Panc1 (cell line): ENCODE measurements at regions not wholly inside any gene's neighbourhood (a gene's known extent, or its start where the extent isn't known, plus 50 kb on each side); places are given as distances from the start of the nearest gene placed in this dataset.

Source experiments
- ATAC-seq: fragments of 200-7000 bp; cut with Tn5 transposase; 2 replicates; pipeline ENCODE4 v1.9.1; 2020; ENCODE audit warnings: mild to moderate bottlenecking, moderate library complexity
- BruUV-seq: library from RNA; stranded (reverse); fragments of 400-500 nt; replicated peaks from 2 replicates; lab custom pipeline; 2021; lab: Mats Ljungman, UMichigan
- CTCF ChIA-PET: fragments of 300-600 bp; sonication (Branson Sonifier 250); formaldehyde crosslinking; loops from one replicate; lab custom pipeline; 2022; ENCODE audit warnings: antibody characterized with exemption; lab: Charles Lee
- POLR2A ChIA-PET: fragments of 300-600 bp; sonication (Branson Sonifier 250); formaldehyde crosslinking; loops from one replicate; lab custom pipeline; 2022; ENCODE audit warnings: antibody characterized with exemption; lab: Charles Lee
- DNase-seq: peaks from one replicate; pipeline ENCODE4 v3.0.0-alpha.2; 2010; ENCODE audit warnings: low read depth, low spot score
- H3K27ac ChIP-seq: 2 replicates; pipeline ENCODE4 v1.5.1; 2011; ENCODE audit warnings: mild to moderate bottlenecking, low read length, inconsistent platforms
- H3K27me3 ChIP-seq: fragments of 200-500 bp; sonication (Bioruptor generic); 2 replicates; pipeline ENCODE4 v1.6.0; 2014; ENCODE audit warnings: low read length, inconsistent platforms; ENCODE audit not compliant: control insufficient read depth, insufficient read depth
- H3K36me3 ChIP-seq: fragments of 200-500 bp; sonication (Bioruptor generic); 2 replicates; pipeline ENCODE4 v1.5.1; 2014; ENCODE audit warnings: inconsistent platforms, mild to moderate bottlenecking, low read length, moderate library complexity; ENCODE audit not compliant: control insufficient read depth, insufficient read depth
- H3K4me1 ChIP-seq: 2 replicates; pipeline ENCODE4 v1.5.1; 2011; ENCODE audit warnings: inconsistent platforms, mild to moderate bottlenecking, low read length, moderate library complexity; ENCODE audit not compliant: control insufficient read depth, insufficient read depth
- H3K4me3 ChIP-seq, 2 experiments: 2 replicates each; pipeline ENCODE4 v1.5.1; 2011 to 2012; ENCODE audit warnings: low read depth in 2 of 2, low read length in 2 of 2, mild to moderate bottlenecking in 2 of 2, inconsistent platforms in 1 of 2, moderate library complexity in 1 of 2
- H3K9me3 ChIP-seq: fragments of 200-500 bp; sonication (Bioruptor generic); 2 replicates; pipeline ENCODE4 v1.5.1; 2014; ENCODE audit warnings: low read depth, mild to moderate bottlenecking, inconsistent platforms, low read length, moderate library complexity; ENCODE audit not compliant: control insufficient read depth, insufficient read depth
- POLR2AphosphoS5 ChIP-seq: IDR thresholded peaks from 2 replicates; pipeline ENCODE4 v1.6.1; 2012; ENCODE audit warnings: mild to moderate bottlenecking, low read depth, low read length, moderate library complexity
- REST ChIP-seq, 2 experiments: IDR thresholded peaks; 2 replicates each; pipeline ENCODE4 v1.6.1; 2011 to 2012; ENCODE audit warnings: low read depth in 2 of 2, control low read depth in 1 of 2, low read length in 1 of 2, mild to moderate bottlenecking in 1 of 2, moderate library complexity in 1 of 2; ENCODE audit not compliant: insufficient read depth in 1 of 2
- SIN3A ChIP-seq: IDR thresholded peaks from 2 replicates; pipeline ENCODE4 v1.6.1; 2012; ENCODE audit warnings: low read depth, mild to moderate bottlenecking, low read length, moderate library complexity, borderline replicate concordance; ENCODE audit not compliant: insufficient read depth
- TCF7L2 ChIP-seq: IDR thresholded peaks from 2 replicates; pipeline ENCODE4 v1.6.1; 2011; ENCODE audit warnings: mild to moderate bottlenecking, low read depth, low read length, inconsistent platforms
- in situ Hi-C: cut with HindIII; loops from 2 replicates; pipeline ENCODE4 v1.10.0; 2016; ENCODE audit warnings: low sequenced_read_pairs, low pct_unique_long_range_greater_than_20kb
- intact Hi-C: fragments of 100-400 bp; cut with micrococcal nuclease; formaldehyde crosslinking; loops from one replicate; pipeline ENCODE4 v1.10.0; 2022; ENCODE audit not compliant: unreplicated experiment
- TF ChIP-seq, protein P1 (sequence below): fragments of 450-650 bp; IDR thresholded peaks from 2 replicates; pipeline ENCODE4 v1.5.1; 2017; ENCODE audit warnings: mild to moderate bottlenecking

GRCh38 chr2:221077799-221078198 lies 494.3 kb downstream of the EPHA4 start:
- TF ChIP-seq POLR2AphosphoS5 (no peak), SIN3A (no peak), TCF7L2 (no peak), REST (IDR thresholded peaks at IDR 0.05; ENCODE audit: insufficient read depth in 1 of 2, low read depth in 2 of 2, low read length in 1 of 2) (no peak)
- TF ChIP-seq, protein P1, sequence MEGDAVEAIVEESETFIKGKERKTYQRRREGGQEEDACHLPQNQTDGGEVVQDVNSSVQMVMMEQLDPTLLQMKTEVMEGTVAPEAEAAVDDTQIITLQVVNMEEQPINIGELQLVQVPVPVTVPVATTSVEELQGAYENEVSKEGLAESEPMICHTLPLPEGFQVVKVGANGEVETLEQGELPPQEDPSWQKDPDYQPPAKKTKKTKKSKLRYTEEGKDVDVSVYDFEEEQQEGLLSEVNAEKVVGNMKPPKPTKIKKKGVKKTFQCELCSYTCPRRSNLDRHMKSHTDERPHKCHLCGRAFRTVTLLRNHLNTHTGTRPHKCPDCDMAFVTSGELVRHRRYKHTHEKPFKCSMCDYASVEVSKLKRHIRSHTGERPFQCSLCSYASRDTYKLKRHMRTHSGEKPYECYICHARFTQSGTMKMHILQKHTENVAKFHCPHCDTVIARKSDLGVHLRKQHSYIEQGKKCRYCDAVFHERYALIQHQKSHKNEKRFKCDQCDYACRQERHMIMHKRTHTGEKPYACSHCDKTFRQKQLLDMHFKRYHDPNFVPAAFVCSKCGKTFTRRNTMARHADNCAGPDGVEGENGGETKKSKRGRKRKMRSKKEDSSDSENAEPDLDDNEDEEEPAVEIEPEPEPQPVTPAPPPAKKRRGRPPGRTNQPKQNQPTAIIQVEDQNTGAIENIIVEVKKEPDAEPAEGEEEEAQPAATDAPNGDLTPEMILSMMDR = no peak
- H3K4me1 ChIP-seq = no peaks in the 10 kb centered on the region
- H3K36me3 ChIP-seq = no peaks in the 10 kb centered on the region
- ChIA-PET POLR2A (no interaction called here), CTCF (no interaction called here)
- H3K27me3 ChIP-seq = no peaks in the 10 kb centered on the region
- in situ Hi-C loops = no loop called here
- no TSS peak for BruUV-seq
- no peak for DNase-seq
- H3K9me3 ChIP-seq = no peaks in the 10 kb centered on the region
- intact Hi-C loops = no loop called here
- no peak overlapping the region for H3K4me3 ChIP-seq
- no peak for ATAC-seq
- H3K27ac ChIP-seq = no peak overlapping the region

GRCh38 chr2:221085341-221085900 lies 486.7 kb downstream of the EPHA4 start:
- no peak for ATAC-seq
- BruUV-seq = no TSS peak
- in situ Hi-C loops = no loop called here

More at GRCh38 chr2:221085341-221085900, 486.7 kb downstream of the EPHA4 start:
- no peak overlapping the region for H3K4me3 ChIP-seq
- H3K27me3 ChIP-seq = no peaks in the 10 kb centered on the region
- ChIA-PET CTCF (no interaction called here), POLR2A (no interaction called here)
- no peaks in the 10 kb centered on the region for H3K36me3 ChIP-seq
- TF ChIP-seq SIN3A = no peak
- TF ChIP-seq, protein P1 = no peak
- TF ChIP-seq REST (IDR thresholded peaks at IDR 0.05; ENCODE audit: insufficient read depth in 1 of 2, low read depth in 2 of 2, low read length in 1 of 2) = no peak
- TF ChIP-seq TCF7L2 = no peak
- TF ChIP-seq POLR2AphosphoS5 = no peak
- intact Hi-C loops = no loop called here
- H3K4me1 ChIP-seq = no peaks in the 10 kb centered on the region
- H3K9me3 ChIP-seq = no peaks in the 10 kb centered on the region
- DNase-seq = no peak
- no peak overlapping the region for H3K27ac ChIP-seq
